ENCODE measurements at regions not wholly inside any gene's neighbourhood (a gene's known extent, or its start where the extent isn't known, plus 50 kb on each side); places are given as distances from the start of the nearest gene placed in this dataset.

- Histone ChIP-seq H3K4me1 (no peaks in the 10 kb centered on the region), H3K27ac (replicated peaks in 1 of 4) (no peak overlapping the region), H3K4me3 (no peak overlapping the region), H3K36me3 (no peaks in the 10 kb centered on the region), H3K9me3 (no peaks in the 10 kb centered on the region), H3K27me3 (no peaks in the 10 kb centered on the region)
- no peak for DNase-seq (ENCODE audit: extremely low spot score)
- 98% methylated on average over 3 of the region's 3 CpGs for WGBS
- TF ChIP-seq POLR2A (IDR thresholded peaks at IDR 0.05; ENCODE audit: low read depth): no peak
- TF ChIP-seq POLR2AphosphoS5 (IDR thresholded peaks at IDR 0.05): no peak
- no peak for TF ChIP-seq EP300 (IDR thresholded peaks at IDR 0.05)
- no peak for TF ChIP-seq CTCF (IDR thresholded peaks at IDR 0.05)
- intact Hi-C loops (cut with DNase I): no loop called here
Measured at GRCh38 chr2:228615496-228615895, 434.0 kb upstream of the SPHKAP start.

GRCh38 chr2:228614741-228615140 is 433.3 kb upstream of the SPHKAP start:
- no peak for TF ChIP-seq EP300 (IDR thresholded peaks at IDR 0.05)
- no peak for TF ChIP-seq POLR2A (IDR thresholded peaks at IDR 0.05; ENCODE audit: low read depth)
- TF ChIP-seq CTCF (IDR thresholded peaks at IDR 0.05): no peak
- TF ChIP-seq POLR2AphosphoS5 (IDR thresholded peaks at IDR 0.05): no peak
- Histone ChIP-seq H3K36me3 (no peaks in the 10 kb centered on the region), H3K4me1 (no peaks in the 10 kb centered on the region), H3K4me3 (no peak overlapping the region), H3K9me3 (no peaks in the 10 kb centered on the region), H3K27me3 (no peaks in the 10 kb centered on the region), H3K27ac (replicated peaks in 1 of 4) (no peak overlapping the region)
- 64% methylated on average over 2 of the region's 2 CpGs for WGBS
- intact Hi-C loops (cut with DNase I): no loop called here
- DNase-seq (ENCODE audit: extremely low spot score): no peak

GRCh38 chr2:228613133-228613850 is 431.8 kb upstream of the SPHKAP start:
- Histone ChIP-seq H3K27me3 (no peaks in the 10 kb centered on the region), H3K27ac (replicated peaks in 1 of 4) (no peak overlapping the region), H3K4me1 (no peaks in the 10 kb centered on the region), H3K9me3 (no peaks in the 10 kb centered on the region), H3K36me3 (no peaks in the 10 kb centered on the region), H3K4me3 (no peak overlapping the region)
- intact Hi-C loops (cut with DNase I): no loop called here
- no peak for DNase-seq (ENCODE audit: extremely low spot score)
- WGBS: 72% methylated on average over 8 of the region's 8 CpGs
- TF ChIP-seq POLR2AphosphoS5 (IDR thresholded peaks at IDR 0.05) (no peak), CTCF (IDR thresholded peaks at IDR 0.05) (no peak), POLR2A (IDR thresholded peaks at IDR 0.05; ENCODE audit: low read depth) (no peak), EP300 (IDR thresholded peaks at IDR 0.05) (no peak)

- TF ChIP-seq EP300 (IDR thresholded peaks at IDR 0.05) (no peak), POLR2A (IDR thresholded peaks at IDR 0.05; ENCODE audit: low read depth) (no peak), POLR2AphosphoS5 (IDR thresholded peaks at IDR 0.05) (no peak), CTCF (IDR thresholded peaks at IDR 0.05) (no peak)
- H3K9me3 ChIP-seq: no peaks in the 10 kb centered on the region
- intact Hi-C loops (cut with DNase I): no loop called here
- no peaks in the 10 kb centered on the region for H3K27me3 ChIP-seq
- H3K4me1 ChIP-seq: no peaks in the 10 kb centered on the region
- no peak overlapping the region for H3K4me3 ChIP-seq
- 83% methylated on average over 1 of the region's 1 CpG for WGBS
- DNase-seq (ENCODE audit: extremely low spot score): no peak
- H3K27ac ChIP-seq (replicated peaks in 1 of 4): no peak overlapping the region
- no peaks in the 10 kb centered on the region for H3K36me3 ChIP-seq
Measured at GRCh38 chr2:228611171-228611570, 429.7 kb upstream of the SPHKAP start.

- no peaks in the 10 kb centered on the region for H3K9me3 ChIP-seq
- no peak overlapping the region for H3K27ac ChIP-seq (replicated peaks in 1 of 4)
- no peaks in the 10 kb centered on the region for H3K36me3 ChIP-seq
- DNase-seq (ENCODE audit: extremely low spot score): no peak
- 37% methylated on average over 2 of the region's 2 CpGs for WGBS
- H3K4me1 ChIP-seq: no peaks in the 10 kb centered on the region
- TF ChIP-seq EP300 (IDR thresholded peaks at IDR 0.05): no peak
- intact Hi-C loops (cut with DNase I): no loop called here
- H3K27me3 ChIP-seq: no peaks in the 10 kb centered on the region
- H3K4me3 ChIP-seq: no peak overlapping the region
Measured at GRCh38 chr2:228602288-228602687, 420.8 kb upstream of the SPHKAP start.
